ENCODE measurements at regions not wholly inside any gene's neighbourhood (a gene's known extent, or its start where the extent isn't known, plus 50 kb on each side); places are given as distances from the start of the nearest gene placed in this dataset.

GRCh38 chr14:23789696-23790095 lies 153.5 kb downstream of the DHRS2 start:
- H4K20me1 ChIP-seq (ENCODE audit: insufficient read depth) = no peaks in the 10 kb centered on the region
- POLR2A ChIA-PET (ENCODE audit: unreplicated experiment) = no interaction called here
- intact Hi-C loops (cut with micrococcal nuclease; ENCODE audit: unreplicated experiment) = no loop called here
- BruUV-seq (replicated peaks) = no TSS peak
- H3K4me3 ChIP-seq = no peak overlapping the region
- CTCF ChIA-PET = no interaction called here
- H3K36me3 ChIP-seq (ENCODE audit: low read depth) = no peaks in the 10 kb centered on the region
- H3K27me3 ChIP-seq (ENCODE audit: insufficient read depth, low read depth) = no peaks in the 10 kb centered on the region
- H3K27ac ChIP-seq = no peak overlapping the region
- DNase-seq = no peak
- no peaks in the 10 kb centered on the region for H3F3A ChIP-seq (ENCODE audit: insufficient read depth, low read depth)
- no peaks in the 10 kb centered on the region for H3K79me2 ChIP-seq (ENCODE audit: low read depth)
- H2AFZ ChIP-seq = no peak overlapping the region
- no peak overlapping the region for H3K4me2 ChIP-seq
- no peaks in the 10 kb centered on the region for H3K9me3 ChIP-seq (ENCODE audit: insufficient read depth, low read depth)
- H3K9me2 ChIP-seq (ENCODE audit: insufficient read depth) = no peaks in the 10 kb centered on the region
- H3K4me1 ChIP-seq (replicated peaks; ENCODE audit: insufficient read depth) = no peaks in the 10 kb centered on the region
- TF ChIP-seq CTCF (conservative IDR thresholded peaks at IDR 0.05) (no peak), EZH2 (IDR thresholded peaks at IDR 0.05; ENCODE audit: low read depth) (no peak)

- ChIA-PET CTCF (no interaction called here), POLR2A (ENCODE audit: unreplicated experiment) (no interaction called here)
- no TSS peak for BruUV-seq (replicated peaks)
Observed at GRCh38 chr14:23793532-23793931, 157.4 kb downstream of the DHRS2 start.

GRCh38 chr14:23800811-23801210 lies 152.8 kb upstream of the DHRS4 start:
- ChIA-PET POLR2A (ENCODE audit: unreplicated experiment) (no interaction called here), CTCF (no interaction called here)
- Histone ChIP-seq H3K79me2 (ENCODE audit: low read depth) (no peaks in the 10 kb centered on the region), H3K27ac (no peak overlapping the region), H3K36me3 (ENCODE audit: low read depth) (no peaks in the 10 kb centered on the region), H3K9me3 (ENCODE audit: insufficient read depth, low read depth) (no peaks in the 10 kb centered on the region; the same call in 1 of the 2 replicates), H3K4me2 (no peak overlapping the region), H3K9me2 (ENCODE audit: insufficient read depth) (no peaks in the 10 kb centered on the region), H3K27me3 (ENCODE audit: insufficient read depth, low read depth) (no peaks in the 10 kb centered on the region), H4K20me1 (ENCODE audit: insufficient read depth) (no peaks in the 10 kb centered on the region), H3K4me1 (replicated peaks; ENCODE audit: insufficient read depth) (no peaks in the 10 kb centered on the region), H3F3A (ENCODE audit: insufficient read depth, low read depth) (no peaks in the 10 kb centered on the region), H3K4me3 (no peak overlapping the region), H2AFZ (no peak overlapping the region)
- no peak for TF ChIP-seq EZH2 (IDR thresholded peaks at IDR 0.05; ENCODE audit: low read depth)
- intact Hi-C loops (cut with micrococcal nuclease; ENCODE audit: unreplicated experiment) = no loop called here
- BruUV-seq (replicated peaks) = no TSS peak
- no peak for DNase-seq

More at GRCh38 chr14:23793532-23793931, 157.4 kb downstream of the DHRS2 start:
- intact Hi-C loops (cut with micrococcal nuclease; ENCODE audit: unreplicated experiment) = no loop called here
- Histone ChIP-seq H3K4me1 (replicated peaks; ENCODE audit: insufficient read depth) (no peaks in the 10 kb centered on the region), H3K4me3 (no peak overlapping the region), H3K9me2 (ENCODE audit: insufficient read depth) (no peaks in the 10 kb centered on the region), H3K79me2 (ENCODE audit: low read depth) (no peaks in the 10 kb centered on the region), H3F3A (ENCODE audit: insufficient read depth, low read depth) (no peaks in the 10 kb centered on the region), H2AFZ (no peak overlapping the region), H3K27ac (no peak overlapping the region), H3K36me3 (ENCODE audit: low read depth) (no peaks in the 10 kb centered on the region), H3K4me2 (no peak overlapping the region), H3K27me3 (ENCODE audit: insufficient read depth, low read depth) (no peaks in the 10 kb centered on the region), H3K9me3 (ENCODE audit: insufficient read depth, low read depth) (no peaks in the 10 kb centered on the region), H4K20me1 (ENCODE audit: insufficient read depth) (no peaks in the 10 kb centered on the region)
- DNase-seq = no peak
- TF ChIP-seq CTCF (conservative IDR thresholded peaks at IDR 0.05) (no peak), EZH2 (IDR thresholded peaks at IDR 0.05; ENCODE audit: low read depth) (no peak)

- no peaks in the 10 kb centered on the region for H3K36me3 ChIP-seq (ENCODE audit: low read depth)
- H3K27me3 ChIP-seq (ENCODE audit: insufficient read depth, low read depth) = no peaks in the 10 kb centered on the region
- no peaks in the 10 kb centered on the region for H4K20me1 ChIP-seq (ENCODE audit: insufficient read depth)
- no peak overlapping the region for H3K27ac ChIP-seq
- no peaks in the 10 kb centered on the region for H3K4me1 ChIP-seq (replicated peaks; ENCODE audit: insufficient read depth)
- H3F3A ChIP-seq (ENCODE audit: insufficient read depth, low read depth) = no peaks in the 10 kb centered on the region
- H2AFZ ChIP-seq = no peak overlapping the region
- ChIA-PET POLR2A (ENCODE audit: unreplicated experiment) (interaction anchor here (0.6 kb wide), 1 partner anchor 114 kb away, joined by 5 read pairs; no protein-coding TSS in a partner anchor), CTCF (no interaction called here)
- BruUV-seq (replicated peaks) = no TSS peak
- H3K4me2 ChIP-seq = no peak overlapping the region
- no peak for DNase-seq
- H3K9me3 ChIP-seq (ENCODE audit: insufficient read depth, low read depth) = no peaks in the 10 kb centered on the region; the same call in 1 of the 2 replicates
- H3K9me2 ChIP-seq (ENCODE audit: insufficient read depth) = no peaks in the 10 kb centered on the region
- TF ChIP-seq EZH2 (IDR thresholded peaks at IDR 0.05; ENCODE audit: low read depth) = no peak
- no peak for TF ChIP-seq CTCF (conservative IDR thresholded peaks at IDR 0.05)
- no peaks in the 10 kb centered on the region for H3K79me2 ChIP-seq (ENCODE audit: low read depth)
- intact Hi-C loops (cut with micrococcal nuclease; ENCODE audit: unreplicated experiment) = no loop called here
- no peak overlapping the region for H3K4me3 ChIP-seq
Observed at GRCh38 chr14:23801766-23802165, 151.8 kb upstream of the DHRS4 start.

Measured in PC-9 (cell line).